BJ (cell line): ENCODE measurements at regions not wholly inside any gene's neighbourhood (a gene's known extent, or its start where the extent isn't known, plus 50 kb on each side); places are given as distances from the start of the nearest gene placed in this dataset.

Experiments
- CTCF ChIA-PET: fragments of 350-600 bp; formaldehyde crosslinking; extraction: SDS; loops from one replicate; lab custom pipeline; 2021; ENCODE audit warnings: antibody characterized with exemption, inconsistent platforms; lab: Yijun Ruan, JAX
- POLR2A ChIA-PET: fragments of 300-600 bp; sonication (Branson Sonifier 250); formaldehyde crosslinking; extraction: SDS; loops from one replicate; lab custom pipeline; 2021; ENCODE audit warnings: antibody characterized with exemption; lab: Charles Lee
- DNase-seq: peaks from one replicate; pipeline ENCODE4 v3.0.0-alpha.2; 2011; ENCODE audit warnings: low read depth
- H3K27me3 ChIP-seq: 2 replicates; pipeline ENCODE4 v1.6.0; 2011; ENCODE audit warnings: low read length; ENCODE audit not compliant: control insufficient read depth, insufficient read depth
- H3K36me3 ChIP-seq: 2 replicates; pipeline ENCODE4 v1.5.1; 2011; ENCODE audit warnings: low read length; ENCODE audit not compliant: control insufficient read depth, insufficient read depth
- H3K4me3 ChIP-seq: 2 replicates; pipeline ENCODE4 v1.5.1; 2011; ENCODE audit warnings: low read depth, mild to moderate bottlenecking, control low read depth, low read length
- CTCF ChIP-seq: IDR thresholded peaks from 2 replicates; pipeline ENCODE4 v1.5.1; 2011; ENCODE audit warnings: low read depth, mild to moderate bottlenecking, control low read depth, inconsistent platforms, low read length, moderate library complexity; ENCODE audit not compliant: insufficient read depth

GRCh38 chr3:159727506-159727905, 261.1 kb upstream of the IL12A start:
- ChIA-PET POLR2A (no interaction called here), CTCF (interaction anchor here (1.3 kb wide), 1 partner anchor 276 kb away, joined by 3 read pairs; no protein-coding TSS in a partner anchor)
- DNase-seq, result no peak
- Histone ChIP-seq H3K4me3 (no peak overlapping the region), H3K27me3 (no peaks in the 10 kb centered on the region), H3K36me3 (no peaks in the 10 kb centered on the region)
- no peak for TF ChIP-seq CTCF

GRCh38 chr3:159731254-159731653, 257.4 kb upstream of the IL12A start:
- ChIA-PET POLR2A (no interaction called here), CTCF (interaction anchor here (0.6 to 3.5 kb wide), 3 partner anchors 35 to 595 kb away, joined by 3 to 17 read pairs (median 3); no protein-coding TSS in a partner anchor)
- DNase-seq, result no peak
- no peak for TF ChIP-seq CTCF
- Histone ChIP-seq H3K4me3 (no peak overlapping the region), H3K36me3 (no peaks in the 10 kb centered on the region), H3K27me3 (no peaks in the 10 kb centered on the region)

- ChIA-PET POLR2A (interaction anchor here (0.7 to 1.0 kb wide), 2 partner anchors 29 to 33 kb away, joined by 3 read pairs; no protein-coding TSS in a partner anchor), CTCF (interaction anchor here (0.6 to 3.5 kb wide), 6 partner anchors 9 to 73 kb away, joined by 3 to 17 read pairs (median 4); no protein-coding TSS in a partner anchor)
- Histone ChIP-seq H3K27me3 (no peaks in the 10 kb centered on the region), H3K36me3 (no peaks in the 10 kb centered on the region), H3K4me3 (peak overlapping the region; percentile 26)
- DNase-seq, result peak; percentile 72
- 0 out of 2 replicates have a peak, but pooled peaks have one; percentile 15 for TF ChIP-seq CTCF
Observed at GRCh38 chr3:159732172-159733111, 256.2 kb upstream of the IL12A start.

- no peaks in the 10 kb centered on the region for H3K27me3 ChIP-seq
- peak; percentile 63 for DNase-seq
- no peak for TF ChIP-seq CTCF
- CTCF ChIA-PET, result interaction anchor here (1.1 to 3.5 kb wide), 5 partner anchors 10 to 72 kb away, joined by 3 to 17 read pairs (median 4); no protein-coding TSS in a partner anchor
- H3K4me3 ChIP-seq, result no peak overlapping the region
- H3K36me3 ChIP-seq, result no peaks in the 10 kb centered on the region
- POLR2A ChIA-PET, result interaction anchor here (0.6 to 1.0 kb wide), 4 partner anchors 28 to 186 kb away, joined by 3 to 16 read pairs (median 3); no protein-coding TSS in a partner anchor
Observed at GRCh38 chr3:159733194-159733860, 255.3 kb upstream of the IL12A start.
